Activated CD4-positive, alpha-beta T cell treated with anti-CD3 and anti-CD28 coated beads, Interleukin-2, Interleukin-4, amounts not matched to agents 100 ng/mL and 50 ng/mL, durations not matched to agents 16 hours and 8 hours (primary cell): ENCODE measurements at regions not wholly inside any gene's neighbourhood (a gene's known extent, or its start where the extent isn't known, plus 50 kb on each side); places are given as distances from the start of the nearest gene placed in this dataset.
"Not testable (repeated sequence)": the region's sequence is repeated elsewhere in the genome, so short reads cannot be mapped to it uniquely, and the experiment has no call there.

Experiments
- DNase-seq: peaks from one replicate; pipeline ENCODE4 v3.0.0-alpha.2; 2020; ENCODE audit warnings: low spot score

DNA sequence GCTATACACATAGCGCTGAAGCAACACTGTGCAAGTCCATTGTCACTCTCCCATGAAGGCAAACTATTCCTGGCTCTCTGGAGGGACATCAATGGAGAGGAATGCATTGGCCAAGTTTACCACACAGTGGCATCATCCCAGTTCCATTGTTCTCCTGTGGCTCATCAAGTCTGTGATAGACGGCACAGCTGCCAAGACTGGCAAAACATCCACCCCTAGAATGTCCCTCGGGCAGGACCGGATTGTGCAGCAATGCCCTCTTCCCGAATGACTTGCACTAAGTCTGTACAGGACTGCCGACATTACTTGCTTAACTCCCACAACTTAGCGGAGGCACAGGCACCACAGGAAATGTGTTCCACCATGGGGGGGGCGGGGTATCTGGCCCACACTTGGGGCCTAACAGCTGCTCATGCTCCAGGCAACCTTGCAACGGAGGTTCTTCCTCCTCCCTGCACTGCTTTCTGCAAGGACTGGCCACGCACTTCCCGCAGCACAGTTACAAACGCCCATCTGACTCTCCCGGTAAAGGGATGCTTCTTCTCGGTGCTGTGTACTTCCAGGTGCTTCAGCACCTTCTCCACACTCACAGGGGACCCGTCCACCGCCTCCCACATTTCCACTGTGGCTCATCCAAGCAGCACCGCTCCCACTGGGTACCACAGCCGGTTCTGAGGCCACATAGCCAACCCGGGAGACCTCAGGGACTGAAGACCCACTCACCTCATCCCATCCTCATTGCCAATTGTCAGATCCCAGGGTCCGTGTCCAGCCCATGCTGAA, 1309.6 kb upstream of the RAG2 start:
- no peak for DNase-seq

DNA sequence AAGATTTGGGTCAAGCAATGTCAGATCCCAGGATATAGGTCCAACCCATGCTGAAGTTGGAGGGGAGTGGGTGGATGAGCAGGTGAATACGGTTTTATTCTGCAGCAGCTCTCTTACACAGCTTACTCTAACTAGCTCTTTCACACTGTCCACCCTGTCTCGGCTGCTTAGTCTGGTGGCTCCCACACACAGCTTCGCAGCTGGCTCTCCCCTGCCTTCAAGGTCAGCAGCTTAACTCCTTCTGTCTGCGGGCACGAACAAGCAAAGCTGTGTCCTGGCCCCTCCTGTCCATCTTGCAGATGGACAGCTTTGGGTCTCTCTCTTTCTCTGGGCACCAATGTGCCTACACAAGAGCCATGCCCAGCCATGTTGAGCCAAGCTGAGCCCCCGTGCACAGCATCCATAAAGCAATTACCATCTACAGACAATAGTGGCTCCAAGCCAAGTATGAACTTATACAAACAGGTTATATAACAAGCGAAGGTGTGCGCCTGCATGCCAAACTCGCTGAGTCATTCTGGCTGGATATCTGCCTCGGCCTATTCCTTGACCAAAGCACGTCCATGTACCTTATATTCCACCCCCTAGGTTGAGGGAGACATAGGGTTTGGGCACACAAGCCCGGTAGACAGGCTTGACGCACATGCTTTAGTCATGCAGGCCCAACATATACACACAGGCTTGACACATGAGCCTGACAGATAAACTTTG, 1307.8 kb upstream of the RAG2 start:
- no peak for DNase-seq

GRCh38 chr11:37896016-37896415, 1298.0 kb upstream of the RAG2 start:
- DNase-seq = no peak

GRCh38 chr11:37881741-37882140, 1283.7 kb upstream of the RAG2 start:
- no peak for DNase-seq

GRCh38 chr11:37861671-37862070, 1263.6 kb upstream of the RAG2 start:
- DNase-seq = no peak

DNA sequence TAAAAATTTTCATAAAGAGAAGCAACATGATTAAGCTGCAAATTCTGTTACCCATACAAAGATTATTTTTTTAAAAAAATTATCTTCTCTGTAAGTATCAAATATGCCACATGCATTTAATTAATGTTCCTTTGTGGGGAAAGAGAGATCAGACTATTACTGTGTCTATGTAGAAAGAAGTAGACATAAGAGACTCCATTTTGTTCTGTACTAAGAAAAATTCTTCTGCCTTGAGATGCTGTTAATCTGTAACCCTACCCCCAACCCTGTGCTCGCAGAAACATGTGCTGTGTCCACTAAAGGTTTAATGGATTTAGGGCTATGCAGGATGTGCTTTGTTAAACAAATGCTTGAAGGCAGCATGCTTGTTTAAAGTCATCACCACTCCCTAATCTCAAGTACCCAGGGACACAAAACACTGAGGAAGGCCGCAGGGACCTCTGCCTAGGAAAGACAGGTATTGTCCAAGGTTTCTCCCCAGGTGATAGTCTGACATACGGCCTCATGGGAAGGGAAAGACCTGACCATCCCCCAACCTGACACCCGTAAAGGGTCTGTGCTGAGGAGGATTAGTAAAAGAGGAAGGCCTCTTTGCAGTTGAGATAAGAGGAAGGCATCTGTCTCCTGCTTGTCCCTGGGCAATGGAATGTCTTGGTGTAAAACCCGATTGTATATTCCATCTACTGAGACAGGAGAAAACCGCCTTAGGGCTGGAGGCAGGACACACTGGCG, 1260.9 kb upstream of the RAG2 start:
- DNase-seq = not testable (repeated sequence)

GRCh38 chr11:37858398-37858797, 1260.4 kb upstream of the RAG2 start:
- DNase-seq = no peak

DNA sequence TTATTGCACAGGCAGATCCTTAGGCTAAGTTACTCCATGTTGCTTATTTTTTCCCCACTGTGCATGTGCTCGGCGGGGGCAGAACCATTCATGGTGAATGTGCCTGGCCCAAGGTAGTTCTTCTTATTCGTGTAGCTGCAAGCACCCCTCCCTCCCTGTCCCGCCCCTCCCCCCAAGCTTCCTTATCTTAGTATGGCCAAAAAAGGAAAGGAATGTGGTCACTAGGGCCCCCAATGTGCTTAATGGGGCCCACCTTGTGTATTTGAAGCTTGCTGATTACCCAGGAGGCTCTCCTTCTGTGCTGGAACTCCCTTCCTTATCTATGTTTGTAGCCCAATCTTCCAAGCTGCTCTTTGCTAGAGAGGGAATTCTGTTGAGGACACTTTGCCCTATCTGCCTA, 1259.7 kb upstream of the RAG2 start:
- DNase-seq = no peak

- DNase-seq = no peak
These were observed 1251.7 kb upstream of the RAG2 start for GRCh38 chr11:37849706-37850105.

- no peak for DNase-seq
These were observed 1245.6 kb upstream of the RAG2 start for GRCh38 chr11:37843603-37844002.

DNA sequence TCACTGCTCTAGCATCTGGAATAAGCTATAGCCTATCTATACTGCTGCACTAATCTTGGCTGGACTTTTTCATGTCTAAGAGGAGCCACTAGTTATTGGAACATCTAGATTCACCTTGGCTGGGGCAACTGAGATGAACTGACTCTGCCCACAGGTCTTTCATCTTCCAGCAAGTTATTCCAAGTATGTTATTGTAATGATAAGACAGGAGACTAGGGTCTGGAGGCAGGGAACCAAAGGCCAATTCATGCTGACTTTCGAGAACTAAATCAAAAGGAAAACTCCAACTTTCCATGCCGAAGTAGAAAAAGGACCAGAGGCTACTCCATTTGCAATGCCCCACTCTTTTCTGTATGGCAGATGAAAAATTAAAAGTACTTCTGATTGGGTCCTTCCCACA, 1243.0 kb upstream of the RAG2 start:
- DNase-seq = no peak

GRCh38 chr11:37840345-37840744, 1242.3 kb upstream of the RAG2 start:
- not testable (repeated sequence) for DNase-seq

DNA sequence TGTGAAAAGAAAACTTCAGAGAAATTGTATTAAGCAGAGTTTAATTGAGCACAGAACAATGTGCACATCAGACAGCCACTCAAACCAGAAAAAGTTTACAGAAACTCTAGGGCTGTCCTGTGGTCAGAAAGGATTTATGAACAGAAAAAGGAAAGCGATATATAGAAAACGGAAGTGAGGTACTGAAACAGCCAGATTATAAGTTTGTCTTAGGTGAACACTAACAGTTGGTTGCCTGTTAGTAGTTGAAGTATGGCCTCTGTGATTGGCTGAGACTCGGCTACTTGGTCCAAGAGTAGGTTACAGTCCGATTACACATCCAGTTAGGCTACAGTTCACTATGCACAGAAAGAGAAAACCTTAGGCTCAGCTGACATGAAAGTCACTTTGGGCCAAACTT, 1232.5 kb upstream of the RAG2 start:
- DNase-seq = no peak

DNA sequence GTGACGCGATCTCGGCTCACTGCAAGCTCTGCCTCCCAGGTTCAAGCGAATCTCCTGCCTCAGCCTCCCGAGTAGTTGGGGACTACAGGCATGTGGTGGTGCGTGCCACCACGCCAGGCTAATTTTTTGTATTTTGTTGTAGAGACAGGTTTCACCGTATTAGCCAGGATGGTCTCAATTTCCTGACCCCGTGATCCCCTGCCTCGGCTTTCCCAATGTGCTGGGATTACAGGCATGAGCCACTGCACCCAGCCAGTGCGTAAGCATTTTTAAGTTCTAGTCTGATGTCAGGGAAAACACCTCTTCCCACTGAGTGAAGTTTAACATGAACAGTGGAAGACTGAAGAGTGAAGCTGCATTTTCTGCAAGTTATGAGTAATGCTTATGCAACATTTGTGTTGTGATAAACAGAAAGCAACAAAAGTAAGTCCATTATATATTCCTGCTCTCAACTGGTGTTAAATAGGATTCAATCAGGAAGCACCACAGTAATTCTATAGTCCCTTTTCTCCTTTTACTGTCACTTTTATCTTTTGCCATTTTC, 1219.8 kb upstream of the RAG2 start:
- DNase-seq = no peak

- no peak for DNase-seq
These were observed 1214.3 kb upstream of the RAG2 start for GRCh38 chr11:37812281-37812880.

DNA sequence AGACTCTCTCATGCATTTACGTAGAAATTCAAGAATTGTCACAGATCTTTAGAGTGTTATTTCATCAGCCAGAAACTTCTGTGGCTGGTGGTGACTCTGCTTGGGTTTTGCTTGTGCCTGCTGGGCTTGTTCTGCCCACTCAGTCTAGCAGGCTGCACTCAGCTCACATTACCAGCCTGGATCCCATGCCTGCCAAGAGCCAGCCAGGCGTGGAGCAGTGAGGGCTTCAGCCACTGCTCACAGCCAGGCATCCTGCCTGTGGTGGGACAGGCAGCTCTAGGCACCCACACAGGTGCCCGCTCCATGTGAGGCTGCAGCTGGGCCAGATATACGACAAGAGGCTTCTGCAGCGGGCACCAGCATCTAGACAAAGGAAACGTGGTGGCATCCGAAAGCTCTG, 1213.3 kb upstream of the RAG2 start:
- DNase-seq = no peak

- no peak for DNase-seq
These were observed 1206.6 kb upstream of the RAG2 start for GRCh38 chr11:37804666-37805065.

DNA sequence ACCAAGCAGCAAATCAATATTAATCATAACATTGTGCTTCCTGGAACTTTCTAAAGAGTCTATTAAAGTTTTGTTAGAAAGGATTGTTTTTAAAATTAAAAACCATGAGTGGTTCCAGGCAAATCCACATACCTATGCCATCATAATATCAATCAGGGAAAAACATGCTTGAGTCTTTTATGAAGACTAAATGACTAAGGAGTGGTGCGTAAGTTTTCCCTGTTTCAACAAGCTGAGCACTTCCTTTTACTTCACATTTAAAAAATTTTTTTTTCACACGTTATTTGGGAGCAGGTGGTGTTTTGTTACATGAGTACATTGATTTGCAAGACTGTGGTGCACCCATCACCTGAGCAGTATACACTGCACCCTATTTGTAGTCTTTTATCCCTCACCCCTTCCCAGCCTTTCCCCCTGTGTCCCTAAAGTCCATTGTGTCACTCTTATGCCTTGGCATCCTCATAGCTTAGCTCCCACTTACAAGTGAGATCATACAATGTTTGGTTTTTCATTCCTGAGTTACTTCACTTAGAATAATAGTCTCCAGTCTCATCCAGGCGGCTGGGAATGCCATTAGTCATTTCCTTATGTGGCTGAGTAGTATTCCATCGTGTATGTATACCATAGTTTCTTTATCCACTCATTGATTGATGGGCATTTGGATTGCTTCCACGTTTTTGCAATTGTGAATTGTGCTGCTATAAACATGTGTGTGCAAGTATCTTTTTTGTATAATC, 1190.3 kb upstream of the RAG2 start:
- DNase-seq = no peak

- DNase-seq = no peak
These were observed 1188.2 kb upstream of the RAG2 start for GRCh38 chr11:37786214-37786755.

DNA sequence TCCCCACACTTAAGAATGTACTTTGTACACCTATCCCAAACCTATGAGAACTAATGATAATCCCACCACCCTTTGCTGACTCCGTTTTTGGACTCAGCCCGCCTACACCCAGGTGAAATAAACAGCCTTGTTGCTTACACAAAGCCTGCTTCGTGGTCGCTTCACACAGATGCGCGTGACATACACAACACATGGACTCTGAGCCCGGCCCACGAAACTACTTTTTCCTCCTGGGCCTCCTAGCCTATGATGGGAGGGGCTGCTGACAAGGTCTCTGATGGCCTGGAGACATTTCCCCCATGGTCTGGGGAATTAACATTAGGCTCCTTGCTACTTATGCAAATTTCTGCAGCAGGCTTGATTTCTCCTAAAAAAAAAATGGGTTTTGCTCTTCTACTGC, 1176.4 kb upstream of the RAG2 start:
- no peak for DNase-seq

- DNase-seq = no peak
These were observed 1172.1 kb upstream of the RAG2 start for GRCh38 chr11:37770145-37770544.
